Stimulated activated CD8-positive, alpha-beta memory T cell treated with anti-CD3 and anti-CD28 coated beads, Interleukin-7, amount 100 ng/mL, for 1 hour (primary cell): ENCODE measurements at regions not wholly inside any gene's neighbourhood (a gene's known extent, or its start where the extent isn't known, plus 50 kb on each side); places are given as distances from the start of the nearest gene placed in this dataset.

Experiments used
- DNase-seq, 2 donors: peaks; one replicate each; pipeline ENCODE4 v3.0.0-alpha.2; 2020; ENCODE audit warnings: low read depth in 2 of 2

DNA sequence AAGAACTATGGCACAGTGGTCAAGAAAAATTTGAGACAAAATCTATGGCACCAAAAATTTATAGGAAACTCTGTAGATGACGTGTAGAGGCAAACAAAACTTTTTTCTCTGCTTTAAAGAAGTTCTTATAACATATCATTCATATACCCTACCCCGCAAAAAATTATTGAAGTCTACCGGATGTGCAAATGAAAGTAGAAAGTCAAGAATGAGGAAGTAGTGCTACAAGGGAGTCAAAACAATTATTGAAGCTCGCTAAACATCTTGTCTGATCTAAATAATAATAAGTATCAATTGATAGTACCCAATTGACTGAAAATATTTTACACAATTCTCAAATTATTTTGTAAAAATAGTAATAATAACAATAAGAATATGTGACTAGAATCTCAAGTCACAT is 398.5 kb downstream of the TAF11L14 start:
- no peak for DNase-seq

DNA sequence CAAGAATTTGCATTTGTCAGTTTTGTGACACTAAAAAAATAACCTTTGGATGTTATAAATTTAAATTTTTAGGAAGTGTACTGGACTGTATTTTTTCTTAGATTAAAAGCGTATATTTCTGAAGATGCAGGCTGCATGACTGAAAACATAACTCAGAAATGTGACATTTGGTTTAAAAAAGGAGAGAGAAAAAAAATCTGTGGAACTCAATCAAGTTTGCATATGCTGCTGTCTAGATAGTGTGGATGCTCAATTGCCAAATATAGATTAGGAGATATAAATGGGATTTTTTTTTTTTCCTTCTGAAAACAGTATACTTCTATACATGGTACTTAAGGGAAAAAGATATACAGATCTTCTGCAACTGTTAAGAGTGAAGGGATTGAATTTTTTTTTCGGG is 402.3 kb downstream of the TAF11L14 start:
- no peak for DNase-seq

DNA sequence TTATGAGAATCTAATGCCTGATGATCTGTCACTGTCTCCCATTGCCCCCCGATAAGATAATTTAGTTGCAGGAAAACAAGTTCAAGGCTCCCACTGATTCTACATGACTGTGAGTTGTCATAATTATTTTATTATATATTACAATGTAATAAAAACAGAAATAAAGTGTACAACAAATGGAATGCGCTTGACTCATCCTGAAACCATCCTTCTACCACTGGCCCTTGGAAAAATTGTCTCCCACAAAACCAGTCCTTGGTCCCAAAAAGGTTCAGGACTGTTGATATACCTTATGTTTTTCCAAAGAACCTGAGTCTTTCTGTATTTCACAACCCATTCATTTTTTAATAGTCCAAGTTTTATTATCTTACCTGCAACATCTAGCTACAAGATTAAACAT is 403.5 kb downstream of the TAF11L14 start:
- no peak for DNase-seq

DNA sequence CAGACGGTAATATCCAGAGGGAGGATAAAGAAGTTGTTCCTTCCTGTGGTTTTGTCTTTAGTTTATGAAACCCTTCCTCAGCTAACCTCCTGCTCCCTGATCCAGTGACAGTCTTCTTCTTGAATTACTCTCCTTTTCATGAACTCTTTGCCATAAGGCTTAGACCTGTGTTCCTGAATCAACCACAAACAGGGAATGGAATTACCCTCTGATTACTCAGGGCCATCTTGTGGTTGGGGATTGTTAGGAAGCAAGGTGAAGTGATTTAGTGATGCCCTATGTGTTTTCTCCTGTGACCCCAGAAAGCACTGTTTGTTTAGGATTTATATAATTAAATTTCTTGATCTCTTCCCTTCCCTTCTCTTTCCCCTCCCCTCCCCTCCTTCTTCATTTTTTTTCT is 409.1 kb downstream of the TAF11L14 start:
- DNase-seq: no peak

DNA sequence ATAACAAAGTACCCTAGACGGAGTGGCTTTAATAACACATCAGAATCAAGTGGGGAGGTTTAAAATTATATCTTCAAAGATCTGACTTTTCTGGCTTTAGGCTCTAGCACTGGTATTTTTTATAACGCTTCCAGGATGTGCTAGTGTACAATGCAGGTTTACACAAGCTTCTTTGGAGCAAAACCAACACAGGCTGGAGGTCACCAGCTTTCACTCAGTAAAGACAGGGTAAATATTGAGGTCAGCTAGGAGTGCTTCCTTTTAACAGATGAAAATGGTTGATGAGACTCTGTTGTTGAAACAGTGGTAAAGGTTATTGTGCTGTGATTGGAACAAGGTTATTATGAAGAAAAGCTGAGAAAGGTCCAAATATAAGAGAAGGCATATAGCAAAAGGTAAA is 414.2 kb downstream of the TAF11L14 start:
- no peak for DNase-seq

DNA sequence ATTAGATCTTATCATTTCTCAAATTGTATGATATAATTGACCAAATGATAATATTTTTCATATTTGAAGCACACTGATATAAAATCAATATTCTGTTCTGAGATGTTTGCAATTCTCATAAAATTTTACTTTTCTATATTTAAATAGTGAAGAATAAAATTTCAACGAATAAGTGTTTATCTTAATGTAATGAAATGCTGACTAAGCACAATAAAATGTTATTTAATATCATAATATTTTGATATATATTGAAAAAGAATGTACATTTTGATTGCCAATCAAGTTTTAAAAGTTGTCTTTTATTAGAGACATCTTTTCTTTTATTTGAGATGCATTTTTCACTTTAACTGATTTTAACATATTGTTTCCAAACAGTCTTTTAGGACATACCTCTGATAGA is 416.1 kb downstream of the TAF11L14 start:
- no peak for DNase-seq

DNA sequence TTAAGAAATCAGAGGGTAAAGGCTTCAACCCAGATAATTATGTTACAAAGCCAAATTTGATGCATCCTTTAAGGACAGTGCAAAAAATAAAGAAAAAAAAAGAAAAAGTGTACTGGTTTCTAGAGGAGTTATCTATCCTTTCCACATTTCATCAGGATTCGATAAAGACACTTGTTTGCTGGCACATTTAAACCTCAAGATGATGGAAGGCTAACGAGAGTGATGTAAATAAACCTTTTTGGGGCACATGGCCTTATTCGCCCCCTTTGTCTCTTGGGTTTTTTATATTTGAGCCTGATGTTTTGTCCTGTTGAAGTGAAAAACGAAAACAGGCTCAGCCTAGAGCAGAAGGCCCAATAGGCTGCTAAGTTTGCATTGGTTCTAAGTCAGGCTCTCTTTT is 416.5 kb downstream of the TAF11L14 start:
- no peak for DNase-seq

DNA sequence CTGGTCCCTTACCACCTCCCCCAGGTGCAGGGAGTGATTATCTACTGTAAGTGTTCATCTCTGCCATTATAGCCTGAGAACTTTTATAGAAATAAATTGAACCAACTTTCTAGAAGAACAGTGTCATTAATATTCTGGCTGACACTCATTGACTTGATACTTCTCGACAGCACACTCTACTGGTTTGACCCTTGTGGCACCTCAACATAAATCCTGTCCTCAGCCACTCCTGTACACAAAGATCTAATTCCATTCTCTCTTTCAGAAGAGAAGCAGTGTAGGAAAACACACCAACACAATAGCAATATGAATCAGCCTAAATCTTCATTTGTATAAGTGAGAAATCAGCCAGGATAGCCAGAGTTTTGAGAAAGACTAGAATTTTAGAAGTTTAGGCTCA is 417.7 kb downstream of the TAF11L14 start:
- DNase-seq: no peak

DNA sequence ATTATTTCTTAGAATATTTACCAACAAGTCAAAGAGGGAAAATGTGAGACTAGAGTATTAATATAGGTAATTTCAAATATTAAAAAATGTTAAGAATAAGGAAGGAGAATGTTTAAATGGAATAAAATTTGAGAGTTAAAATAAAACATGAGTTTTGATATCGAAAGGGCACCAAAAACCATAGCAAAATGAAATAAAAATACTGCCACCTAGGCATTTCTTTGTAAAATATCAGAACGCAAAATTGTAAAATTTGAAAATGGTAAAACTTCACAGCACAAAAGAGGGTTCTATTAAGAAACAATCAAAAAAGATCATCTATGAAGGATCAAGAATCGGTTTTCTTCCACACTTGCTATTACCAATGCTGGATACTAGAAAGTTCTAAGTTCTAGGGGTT is 418.3 kb downstream of the TAF11L14 start:
- no peak for DNase-seq

DNA sequence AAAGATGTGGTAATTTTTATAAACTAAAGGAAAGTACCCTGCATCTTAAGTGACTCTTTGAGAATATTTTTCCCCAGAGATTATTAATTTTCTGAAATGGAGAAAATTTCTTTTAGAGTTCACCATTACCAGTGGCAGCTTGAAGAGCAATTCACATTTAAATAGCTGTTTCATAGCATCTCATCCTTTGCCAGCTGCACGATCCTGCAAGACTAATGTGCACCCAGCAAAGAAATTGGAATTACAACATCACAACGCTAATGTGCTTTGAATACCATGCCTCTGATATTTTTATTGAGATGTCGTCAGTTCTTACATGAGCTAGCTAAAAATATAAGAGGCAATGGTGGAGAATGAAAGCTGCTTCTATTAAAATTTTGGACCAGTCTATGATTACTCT is 423.5 kb downstream of the TAF11L14 start:
- no peak for DNase-seq

DNA sequence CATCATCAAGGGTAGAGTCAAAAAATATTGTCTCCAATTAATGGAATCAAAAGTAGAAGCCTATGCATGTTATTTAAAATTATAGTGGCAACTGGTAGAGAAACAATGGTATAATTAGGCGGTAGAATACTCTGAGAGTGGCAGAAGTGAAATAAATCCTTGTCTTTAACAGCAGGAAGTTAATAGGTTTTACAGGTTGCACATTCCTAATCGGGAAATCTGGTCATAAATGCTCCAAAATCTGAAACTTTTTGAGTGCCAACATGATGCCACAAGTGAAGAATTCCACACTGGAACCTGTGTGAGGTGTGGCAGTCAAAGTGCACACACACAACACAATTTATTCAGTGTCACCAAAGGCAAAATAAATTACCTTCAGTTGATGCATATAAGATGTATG is 433.4 kb downstream of the TAF11L14 start:
- no peak for DNase-seq

DNA sequence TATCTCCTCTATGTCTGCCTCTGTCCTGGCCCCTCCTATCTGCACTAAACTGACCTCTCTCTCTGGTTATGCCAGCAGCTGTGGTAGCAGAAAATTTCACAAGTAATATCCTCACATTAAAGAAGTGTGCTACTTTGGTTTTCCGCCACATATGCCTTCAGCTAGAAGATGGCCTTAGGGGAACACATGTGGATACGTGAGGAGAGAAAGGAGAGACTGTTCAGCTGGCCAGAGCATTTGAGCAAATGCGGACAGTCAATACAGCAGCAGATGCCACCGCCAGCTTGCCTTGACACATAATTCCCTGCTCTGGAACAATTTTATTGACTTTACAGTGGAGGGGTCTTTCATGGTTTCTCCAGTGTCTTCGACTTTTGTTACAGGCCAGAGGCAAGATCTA is 434.6 kb downstream of the TAF11L14 start:
- no peak for DNase-seq

DNA sequence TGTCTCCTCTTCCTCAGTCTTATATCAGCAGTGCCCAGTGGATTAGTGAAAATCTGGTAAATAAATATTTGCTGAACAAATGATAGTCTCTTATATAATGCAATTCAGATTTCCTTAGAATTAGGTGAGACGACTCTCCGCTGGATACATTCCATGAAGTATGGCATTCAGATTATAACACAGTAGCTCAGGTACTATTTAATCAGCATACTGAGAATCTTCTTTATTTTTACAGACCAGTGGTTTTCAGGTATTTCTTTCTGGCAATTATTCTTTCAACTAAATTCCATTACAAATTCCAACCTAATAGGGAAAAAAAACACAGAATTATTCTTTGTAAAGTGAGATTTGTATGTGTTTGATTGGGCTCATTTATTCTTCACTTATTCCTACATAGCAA is 435.5 kb downstream of the TAF11L14 start:
- no peak for DNase-seq

DNA sequence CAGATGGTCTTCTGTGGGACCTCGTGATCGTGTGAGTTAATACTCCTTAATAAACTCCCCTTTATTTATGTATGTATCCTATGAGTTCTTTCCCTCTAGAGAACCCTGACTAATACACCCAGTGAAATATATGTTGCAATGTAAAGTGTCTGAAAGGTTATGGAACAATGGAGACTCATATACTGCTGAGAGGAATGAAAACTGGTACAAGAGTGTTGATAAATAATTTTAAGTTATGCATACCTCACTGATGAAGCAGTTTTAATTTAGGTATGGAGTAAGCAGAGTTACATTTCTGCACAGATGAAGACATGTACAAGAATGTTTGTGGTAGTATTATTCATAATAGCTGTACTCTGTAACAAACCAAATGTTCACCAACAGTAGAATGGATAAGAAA is 438.3 kb downstream of the TAF11L14 start:
- DNase-seq: no peak

DNA sequence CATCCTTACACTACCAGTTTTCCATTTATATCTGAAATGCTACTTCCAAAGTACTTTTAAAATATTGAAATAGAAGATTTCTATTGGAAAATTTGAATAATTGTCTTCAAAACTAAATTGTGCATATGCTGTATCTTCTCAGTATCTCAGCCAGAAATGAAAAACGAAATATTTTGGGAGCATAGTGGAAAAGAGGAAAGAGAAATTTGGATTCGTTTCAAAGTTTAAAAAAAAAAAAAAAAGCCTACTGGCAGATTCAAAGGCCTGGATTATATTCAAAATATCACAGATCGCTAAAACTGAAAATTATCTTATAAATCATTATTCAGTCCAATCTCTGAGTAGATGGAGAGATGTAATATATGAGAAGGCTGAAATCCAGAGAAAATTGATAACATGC is 440.7 kb downstream of the TAF11L14 start:
- no peak for DNase-seq

DNA sequence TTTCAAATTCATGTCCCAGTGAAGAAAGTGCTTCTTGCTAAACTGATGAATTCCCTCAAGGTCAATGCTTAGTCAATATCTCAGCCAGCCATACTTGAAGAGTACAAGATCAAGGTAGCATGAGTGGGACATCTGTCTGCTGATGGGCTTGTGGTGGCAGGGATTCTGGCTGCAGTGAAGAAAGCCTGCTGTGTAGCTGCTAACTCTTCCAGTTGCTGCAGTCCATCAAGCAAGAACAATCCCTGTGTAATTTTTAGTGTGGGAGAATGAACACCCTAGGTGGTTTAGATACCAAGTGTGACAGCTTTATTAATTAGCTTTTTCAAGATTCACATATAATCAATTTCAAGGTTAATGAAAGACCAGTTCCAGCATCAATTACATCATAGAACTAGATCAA is 443.9 kb downstream of the TAF11L14 start:
- no peak for DNase-seq

DNA sequence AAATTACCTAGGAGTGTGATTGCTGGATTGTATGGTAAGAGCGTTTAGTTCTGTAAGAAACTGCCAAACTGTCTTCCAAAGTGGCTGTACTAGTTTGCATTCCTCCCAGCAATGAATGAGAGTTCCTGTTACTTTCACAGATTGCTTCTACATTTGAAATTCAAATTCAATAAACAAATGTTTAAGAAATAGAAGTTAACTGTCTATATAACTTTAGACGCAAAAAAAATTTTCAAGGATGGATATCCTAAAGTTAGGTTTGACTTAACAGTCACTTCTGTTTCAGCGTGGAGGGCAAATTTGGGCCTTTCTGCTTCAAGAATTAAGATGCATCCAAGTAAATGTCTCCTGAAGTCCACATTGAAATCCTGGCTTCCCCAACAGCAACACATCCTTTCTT is 445.6 kb downstream of the TAF11L14 start:
- no peak for DNase-seq

DNA sequence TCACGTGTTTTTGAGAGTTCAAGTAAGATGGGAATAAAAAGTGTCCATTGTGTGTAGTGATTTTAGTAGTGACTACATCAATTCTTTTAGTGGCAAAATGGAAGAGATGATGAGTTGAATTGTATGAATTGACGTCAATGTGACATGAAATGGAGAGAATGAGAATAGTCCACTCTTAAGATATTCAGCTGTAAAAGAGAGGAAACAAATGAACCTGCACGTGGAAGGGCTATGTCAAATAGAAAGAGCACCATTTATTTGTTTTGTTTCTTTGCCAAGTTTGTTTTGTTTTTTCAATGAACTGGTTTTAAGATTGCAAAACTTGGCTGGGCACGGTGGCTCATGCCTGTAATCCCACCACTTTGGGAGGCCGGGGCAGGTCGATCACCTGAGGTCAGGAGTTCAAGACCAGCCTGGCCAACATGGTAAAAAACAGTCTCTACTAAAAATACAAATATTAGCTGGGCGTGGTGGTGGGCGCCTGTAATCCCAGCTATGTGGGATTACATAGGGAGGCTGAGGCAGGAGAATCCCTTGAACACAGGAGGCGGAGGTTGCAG is 453.8 kb downstream of the TAF11L14 start:
- no peak for DNase-seq

DNA sequence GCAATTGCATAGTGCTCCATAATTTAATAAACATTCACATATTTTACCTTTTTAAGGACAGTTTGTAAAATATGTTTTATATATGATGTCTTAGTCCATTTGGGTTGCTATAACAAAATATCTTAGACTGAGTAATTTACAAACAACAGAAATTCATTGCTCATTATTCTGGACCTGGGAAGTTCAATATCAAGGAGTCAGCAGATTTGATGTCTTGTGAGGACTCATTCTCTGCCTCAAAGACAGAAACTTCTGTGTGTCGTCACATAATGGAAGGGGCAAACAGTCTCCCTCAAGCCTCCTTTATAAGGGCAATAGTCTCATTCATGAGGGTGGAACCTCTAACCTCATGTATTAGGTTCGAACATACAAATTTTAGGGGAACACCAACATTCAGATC is 455.9 kb downstream of the TAF11L14 start:
- no peak for DNase-seq

DNA sequence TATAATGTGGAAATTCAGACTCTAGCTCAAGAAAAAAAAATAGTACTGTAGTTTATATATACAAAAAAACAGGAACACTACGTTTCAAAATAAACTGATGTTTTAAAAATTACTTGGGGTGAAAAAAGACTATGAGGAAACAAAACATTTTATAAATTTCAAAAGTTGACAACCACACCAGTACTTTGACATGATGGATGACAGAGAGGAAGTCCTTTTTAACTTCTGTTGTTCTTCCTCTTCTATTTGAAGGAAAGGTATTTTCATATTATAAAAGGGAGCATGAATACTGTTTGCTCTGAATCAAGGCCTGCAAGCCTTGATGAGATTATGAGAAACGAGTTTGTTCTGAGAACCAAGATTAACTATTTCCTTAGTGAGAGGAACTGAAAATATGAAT is 456.9 kb downstream of the TAF11L14 start:
- DNase-seq: no peak

DNA sequence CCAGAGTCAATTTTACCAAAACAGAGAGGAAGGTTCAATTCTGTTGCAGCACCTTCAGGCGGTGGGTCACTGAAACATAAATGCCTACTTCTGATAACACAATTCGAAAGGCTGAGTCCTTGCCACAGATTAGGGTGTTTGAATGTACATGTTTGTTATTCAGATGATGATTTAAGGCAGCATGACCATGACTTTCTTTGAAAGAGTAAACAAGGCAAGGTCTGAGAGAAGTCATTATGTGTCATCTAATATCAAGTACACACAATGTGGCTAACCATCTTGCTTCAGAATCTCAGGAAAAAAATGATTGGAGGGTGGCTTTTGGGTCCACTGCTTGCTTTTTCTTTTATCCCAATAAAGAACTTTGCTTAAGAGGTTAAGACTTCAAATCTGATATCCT is 457.5 kb downstream of the TAF11L14 start:
- DNase-seq: no peak

DNA sequence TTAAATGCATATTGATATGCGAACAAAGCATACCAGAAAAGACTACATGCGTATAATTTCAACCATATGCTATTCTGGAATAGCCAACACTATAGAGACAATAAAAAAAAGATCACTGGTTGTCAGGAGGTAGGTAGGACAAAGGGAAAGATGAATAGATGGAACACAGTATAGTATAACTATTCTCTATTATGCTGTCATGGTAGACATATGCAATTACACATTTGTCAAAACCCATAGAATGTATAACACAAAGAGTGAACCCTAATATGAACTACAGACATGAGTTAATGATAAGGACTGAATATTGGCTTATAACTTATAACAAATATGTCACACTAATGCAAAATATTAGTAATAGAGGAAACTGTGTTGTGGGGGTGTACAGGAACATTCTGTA is 460.8 kb downstream of the TAF11L14 start:
- no peak for DNase-seq

DNA sequence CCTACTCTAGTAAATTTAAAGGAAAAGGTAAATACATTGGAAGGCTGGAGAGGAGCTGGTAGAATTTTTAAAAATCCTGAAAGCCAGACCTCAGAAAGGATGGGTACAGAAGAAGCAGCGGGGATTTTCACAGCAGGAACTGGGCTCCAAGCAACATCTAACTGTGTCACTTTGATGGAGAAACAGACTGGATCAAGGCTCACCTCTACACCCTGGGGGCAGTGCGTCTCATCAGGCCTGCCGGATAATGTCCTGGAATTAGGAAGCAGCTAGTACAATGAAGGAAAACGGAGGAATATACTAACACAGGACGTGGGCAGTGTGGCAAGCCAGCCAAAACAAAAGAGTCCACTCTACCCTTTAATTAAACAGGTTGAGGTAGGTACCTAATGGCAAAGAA is 463.6 kb downstream of the TAF11L14 start:
- no peak for DNase-seq

DNA sequence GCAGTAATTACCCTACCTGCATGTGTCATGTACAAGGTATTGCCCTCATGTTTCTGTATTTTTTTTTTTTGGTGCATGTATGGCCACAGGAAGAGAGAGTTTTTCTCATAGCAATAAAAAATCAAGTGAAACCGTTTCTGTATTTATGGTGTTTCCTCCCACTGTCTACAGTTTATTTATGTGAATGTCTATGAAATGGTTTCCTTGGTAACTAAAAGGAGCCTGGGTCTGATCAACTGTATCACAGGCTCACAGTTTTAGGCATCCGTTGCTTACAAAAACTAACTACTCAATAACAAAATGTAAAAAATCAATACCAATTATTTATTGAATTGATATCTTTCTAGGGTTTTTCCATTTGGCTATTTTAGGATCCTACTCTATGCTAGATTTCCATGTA is 464.4 kb downstream of the TAF11L14 start:
- DNase-seq: no peak

DNA sequence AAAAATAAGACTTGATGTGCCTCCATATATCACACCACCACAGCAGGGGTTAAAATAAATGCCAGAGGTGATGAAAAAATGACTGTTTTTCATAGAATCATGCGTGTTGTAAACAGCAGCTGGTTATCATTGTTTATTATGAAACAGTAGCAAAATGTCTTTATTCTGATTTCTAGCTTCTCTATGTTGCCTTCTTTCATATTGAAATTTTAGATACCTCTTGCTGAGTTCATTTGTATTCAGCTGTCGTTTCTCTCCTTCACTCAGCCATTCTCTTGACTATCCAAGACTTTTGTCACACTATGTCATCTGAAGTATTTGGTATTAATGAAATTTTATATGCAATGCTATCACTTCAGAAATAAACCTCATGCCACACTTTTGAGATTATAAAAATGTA is 465.0 kb downstream of the TAF11L14 start:
- no peak for DNase-seq
